ENCODE measurements at regions not wholly inside any gene's neighbourhood (a gene's known extent, or its start where the extent isn't known, plus 50 kb on each side); places are given as distances from the start of the nearest gene placed in this dataset.

DNA sequence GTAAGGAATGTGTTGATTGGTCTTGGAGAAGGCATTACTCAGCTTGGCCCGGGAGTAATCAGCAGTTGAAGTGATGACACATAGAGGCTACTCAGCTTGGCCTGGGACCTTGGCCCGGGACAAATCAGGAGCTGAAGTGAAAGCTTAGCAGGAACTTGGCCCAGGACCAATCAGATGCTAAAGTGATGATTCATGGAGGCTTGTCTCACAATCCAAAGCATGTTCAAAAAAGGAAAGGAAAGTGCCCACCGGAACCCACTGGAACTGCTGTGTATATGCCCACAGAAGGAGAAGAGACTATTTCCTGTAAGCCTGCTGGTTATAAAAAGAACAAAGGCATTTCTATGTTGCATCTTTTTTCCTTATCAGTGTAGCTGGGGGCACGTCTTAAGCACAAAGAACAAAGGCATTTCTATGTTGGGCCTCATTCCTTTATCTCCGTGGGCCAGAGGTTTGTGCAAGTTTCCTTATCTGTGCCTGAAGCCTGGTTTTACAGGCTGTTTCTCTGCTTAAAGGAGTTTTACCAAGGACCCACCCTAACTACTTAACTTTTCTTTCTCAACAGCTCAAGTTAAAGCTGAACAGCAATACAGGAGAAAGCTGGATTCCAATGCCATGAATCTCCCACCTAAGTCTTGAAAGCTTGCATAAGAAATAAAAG is 1176.7 kb downstream of the NLGN4X start:
- Histone ChIP-seq H3K9me2 (ENCODE audit: low read depth, low read length) (no peaks in the 10 kb centered on the region), H3K27me3 (ENCODE audit: insufficient read depth, low read length) (no peaks in the 10 kb centered on the region), H3K4me3 (ENCODE audit: low read depth, low read length, poor library complexity, severe bottlenecking) (no peak overlapping the region), H3K4me2 (ENCODE audit: low read length) (no peak overlapping the region), H2AFZ (ENCODE audit: low read length) (no peak overlapping the region), H4K20me1 (ENCODE audit: insufficient read depth, low read length) (no peaks in the 10 kb centered on the region), H3F3A (ENCODE audit: insufficient read depth, low read length) (no peaks in the 10 kb centered on the region), H3K79me2 (ENCODE audit: insufficient read depth, low read length) (no peaks in the 10 kb centered on the region), H3K9ac (ENCODE audit: low read length) (no peak overlapping the region), H3K27ac (ENCODE audit: low read depth, low read length, poor library complexity, severe bottlenecking) (no peak overlapping the region), H3K9me3 (ENCODE audit: low read length) (no peaks in the 10 kb centered on the region), H3K4me1 (ENCODE audit: insufficient read depth, low read length, severe bottlenecking) (no peaks in the 10 kb centered on the region), H3K36me3 (ENCODE audit: insufficient read depth, low read length) (no peaks in the 10 kb centered on the region)
- TF ChIP-seq, protein P1, sequence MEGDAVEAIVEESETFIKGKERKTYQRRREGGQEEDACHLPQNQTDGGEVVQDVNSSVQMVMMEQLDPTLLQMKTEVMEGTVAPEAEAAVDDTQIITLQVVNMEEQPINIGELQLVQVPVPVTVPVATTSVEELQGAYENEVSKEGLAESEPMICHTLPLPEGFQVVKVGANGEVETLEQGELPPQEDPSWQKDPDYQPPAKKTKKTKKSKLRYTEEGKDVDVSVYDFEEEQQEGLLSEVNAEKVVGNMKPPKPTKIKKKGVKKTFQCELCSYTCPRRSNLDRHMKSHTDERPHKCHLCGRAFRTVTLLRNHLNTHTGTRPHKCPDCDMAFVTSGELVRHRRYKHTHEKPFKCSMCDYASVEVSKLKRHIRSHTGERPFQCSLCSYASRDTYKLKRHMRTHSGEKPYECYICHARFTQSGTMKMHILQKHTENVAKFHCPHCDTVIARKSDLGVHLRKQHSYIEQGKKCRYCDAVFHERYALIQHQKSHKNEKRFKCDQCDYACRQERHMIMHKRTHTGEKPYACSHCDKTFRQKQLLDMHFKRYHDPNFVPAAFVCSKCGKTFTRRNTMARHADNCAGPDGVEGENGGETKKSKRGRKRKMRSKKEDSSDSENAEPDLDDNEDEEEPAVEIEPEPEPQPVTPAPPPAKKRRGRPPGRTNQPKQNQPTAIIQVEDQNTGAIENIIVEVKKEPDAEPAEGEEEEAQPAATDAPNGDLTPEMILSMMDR (IDR thresholded peaks at IDR 0.05; ENCODE audit: low read length), result no peak
- no peak for TF ChIP-seq EZH2 (IDR thresholded peaks at IDR 0.05; ENCODE audit: borderline replicate concordance, low read length)

DNA sequence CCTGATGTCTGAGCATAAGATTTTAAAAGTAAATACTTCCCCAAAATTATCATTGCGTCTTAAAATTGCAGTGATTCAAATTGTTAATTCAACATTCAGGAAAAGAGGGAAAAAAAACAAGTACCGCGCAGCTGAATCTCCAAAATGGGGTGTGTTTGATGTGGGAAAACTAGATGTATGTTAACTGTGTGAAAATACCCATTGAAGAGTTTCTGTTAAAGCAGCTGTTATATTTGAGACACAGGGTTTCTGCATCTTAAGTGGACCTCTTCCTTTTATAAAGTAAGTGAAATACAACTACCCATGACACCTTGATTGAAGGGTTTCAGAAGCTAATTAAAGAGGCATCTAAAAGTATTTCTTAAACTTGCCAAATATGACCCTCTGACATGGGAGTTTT is 1186.1 kb downstream of the NLGN4X start:
- Histone ChIP-seq H3K9me2 (ENCODE audit: low read depth, low read length) (no peaks in the 10 kb centered on the region), H3K79me2 (ENCODE audit: insufficient read depth, low read length) (no peaks in the 10 kb centered on the region), H4K20me1 (ENCODE audit: insufficient read depth, low read length) (no peaks in the 10 kb centered on the region), H3K9me3 (ENCODE audit: low read length) (no peaks in the 10 kb centered on the region), H3K9ac (ENCODE audit: low read length) (no peak overlapping the region), H3K36me3 (ENCODE audit: insufficient read depth, low read length) (no peaks in the 10 kb centered on the region), H2AFZ (ENCODE audit: low read length) (no peak overlapping the region), H3K27ac (ENCODE audit: low read depth, low read length, poor library complexity, severe bottlenecking) (no peak overlapping the region), H3F3A (ENCODE audit: insufficient read depth, low read length) (no peaks in the 10 kb centered on the region), H3K27me3 (ENCODE audit: insufficient read depth, low read length) (no peaks in the 10 kb centered on the region), H3K4me1 (ENCODE audit: insufficient read depth, low read length, severe bottlenecking) (no peaks in the 10 kb centered on the region), H3K4me2 (ENCODE audit: low read length) (no peak overlapping the region), H3K4me3 (ENCODE audit: low read depth, low read length, poor library complexity, severe bottlenecking) (no peak overlapping the region)
- TF ChIP-seq, protein P1 (IDR thresholded peaks at IDR 0.05; ENCODE audit: low read length), result no peak
- TF ChIP-seq EZH2 (IDR thresholded peaks at IDR 0.05; ENCODE audit: borderline replicate concordance, low read length), result no peak

DNA sequence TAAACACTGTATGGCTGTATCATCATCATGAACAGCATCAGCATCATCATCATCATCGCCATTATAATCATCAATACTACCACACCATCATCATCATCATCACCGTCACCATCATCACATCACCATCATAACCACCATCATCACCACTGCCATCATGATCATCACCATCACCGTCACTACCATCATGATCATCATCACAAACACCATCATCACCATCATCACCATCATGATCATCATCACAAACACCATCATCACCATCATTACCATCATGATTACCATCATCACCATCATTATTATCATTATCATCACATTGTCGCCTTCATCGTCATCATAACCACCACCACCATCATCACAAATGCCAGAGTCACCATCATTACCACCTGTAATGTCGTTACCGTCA is 1196.9 kb downstream of the NLGN4X start:
- no peak overlapping the region for H2AFZ ChIP-seq (ENCODE audit: low read length)
- H3F3A ChIP-seq (ENCODE audit: insufficient read depth, low read length), result no peaks in the 10 kb centered on the region
- no peak overlapping the region for H3K9ac ChIP-seq (ENCODE audit: low read length)
- no peaks in the 10 kb centered on the region for H3K27me3 ChIP-seq (ENCODE audit: insufficient read depth, low read length)
- no peak for TF ChIP-seq EZH2 (IDR thresholded peaks at IDR 0.05; ENCODE audit: borderline replicate concordance, low read length)
- TF ChIP-seq, protein P1 (IDR thresholded peaks at IDR 0.05; ENCODE audit: low read length), result no peak
- H3K4me3 ChIP-seq (ENCODE audit: low read depth, low read length, poor library complexity, severe bottlenecking), result no peak overlapping the region
- H3K36me3 ChIP-seq (ENCODE audit: insufficient read depth, low read length), result no peaks in the 10 kb centered on the region
- H4K20me1 ChIP-seq (ENCODE audit: insufficient read depth, low read length), result no peaks in the 10 kb centered on the region
- H3K9me2 ChIP-seq (ENCODE audit: low read depth, low read length), result no peaks in the 10 kb centered on the region
- H3K27ac ChIP-seq (ENCODE audit: low read depth, low read length, poor library complexity, severe bottlenecking), result no peak overlapping the region
- H3K4me1 ChIP-seq (ENCODE audit: insufficient read depth, low read length, severe bottlenecking), result no peaks in the 10 kb centered on the region
- no peaks in the 10 kb centered on the region for H3K9me3 ChIP-seq (ENCODE audit: low read length)
- no peaks in the 10 kb centered on the region for H3K79me2 ChIP-seq (ENCODE audit: insufficient read depth, low read length)
- H3K4me2 ChIP-seq (ENCODE audit: low read length), result no peak overlapping the region

Data from OCI-LY1 (cell line).